GM10847 (cell line): ENCODE measurements at regions not wholly inside any gene's neighbourhood (a gene's known extent, or its start where the extent isn't known, plus 50 kb on each side); places are given as distances from the start of the nearest gene placed in this dataset.

ENCODE experiments used
- POLR2A ChIP-seq: IDR thresholded peaks from 2 replicates; pipeline ENCODE4 v1.6.1; 2011; ENCODE audit not compliant: insufficient read length; ENCODE audit errors: extremely low read depth

- no peak for TF ChIP-seq POLR2A
Measured at GRCh38 chr15:62610265-62610869, 432.2 kb upstream of the TPM1 start.

- no peak for TF ChIP-seq POLR2A
Measured at GRCh38 chr15:62611002-62611401, 431.5 kb upstream of the TPM1 start.

- TF ChIP-seq POLR2A = no peak
Measured at GRCh38 chr15:62612183-62612733, 430.3 kb upstream of the TPM1 start.

- TF ChIP-seq POLR2A = no peak
Measured at GRCh38 chr15:62612771-62613170, 429.8 kb upstream of the TPM1 start.

- no peak for TF ChIP-seq POLR2A
Measured at GRCh38 chr15:62616746-62617145, 425.8 kb upstream of the TPM1 start.

GRCh38 chr15:62617741-62618140 is 424.8 kb upstream of the TPM1 start:
- TF ChIP-seq POLR2A = no peak

- no peak for TF ChIP-seq POLR2A
Measured at GRCh38 chr15:62618432-62618831, 424.1 kb upstream of the TPM1 start.

- no peak for TF ChIP-seq POLR2A
Measured at GRCh38 chr15:62618846-62619504, 423.6 kb upstream of the TPM1 start.

- TF ChIP-seq POLR2A = no peak
Measured at GRCh38 chr15:62619526-62619925, 423.0 kb upstream of the TPM1 start.

- no peak for TF ChIP-seq POLR2A
Measured at GRCh38 chr15:62622775-62623174, 419.8 kb upstream of the TPM1 start.

GRCh38 chr15:62624547-62625378 is 417.8 kb upstream of the TPM1 start:
- TF ChIP-seq POLR2A = no peak

- TF ChIP-seq POLR2A = no peak
Measured at GRCh38 chr15:62625429-62626033, 417.0 kb upstream of the TPM1 start.

- no peak for TF ChIP-seq POLR2A
Measured at GRCh38 chr15:62626903-62627302, 415.6 kb upstream of the TPM1 start.

- TF ChIP-seq POLR2A = no peak
Measured at GRCh38 chr15:62631076-62631724, 411.3 kb upstream of the TPM1 start.
